ENCODE measurements at regions not wholly inside any gene's neighbourhood (a gene's known extent, or its start where the extent isn't known, plus 50 kb on each side); places are given as distances from the start of the nearest gene placed in this dataset.

DNA sequence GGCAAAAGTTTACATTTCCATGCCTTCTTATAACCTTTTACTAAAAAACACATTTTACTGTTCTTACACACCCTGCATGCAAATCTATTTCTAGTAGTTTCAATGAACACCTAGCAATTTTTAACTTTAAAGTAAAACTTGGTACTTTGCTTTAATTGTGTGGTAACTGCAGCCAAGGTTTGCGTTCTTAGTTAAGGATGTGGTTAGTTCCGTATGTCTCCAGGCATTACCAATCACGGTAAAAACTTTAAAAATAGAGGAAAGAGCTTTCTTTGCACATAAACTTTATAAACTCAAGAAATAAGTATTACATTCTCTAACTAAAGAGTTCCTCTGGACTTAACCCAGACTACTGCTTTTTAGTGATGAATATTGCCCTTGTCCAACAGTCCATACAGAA, 795.2 kb downstream of the SLC16A7 start:
- TF ChIP-seq, protein P1, sequence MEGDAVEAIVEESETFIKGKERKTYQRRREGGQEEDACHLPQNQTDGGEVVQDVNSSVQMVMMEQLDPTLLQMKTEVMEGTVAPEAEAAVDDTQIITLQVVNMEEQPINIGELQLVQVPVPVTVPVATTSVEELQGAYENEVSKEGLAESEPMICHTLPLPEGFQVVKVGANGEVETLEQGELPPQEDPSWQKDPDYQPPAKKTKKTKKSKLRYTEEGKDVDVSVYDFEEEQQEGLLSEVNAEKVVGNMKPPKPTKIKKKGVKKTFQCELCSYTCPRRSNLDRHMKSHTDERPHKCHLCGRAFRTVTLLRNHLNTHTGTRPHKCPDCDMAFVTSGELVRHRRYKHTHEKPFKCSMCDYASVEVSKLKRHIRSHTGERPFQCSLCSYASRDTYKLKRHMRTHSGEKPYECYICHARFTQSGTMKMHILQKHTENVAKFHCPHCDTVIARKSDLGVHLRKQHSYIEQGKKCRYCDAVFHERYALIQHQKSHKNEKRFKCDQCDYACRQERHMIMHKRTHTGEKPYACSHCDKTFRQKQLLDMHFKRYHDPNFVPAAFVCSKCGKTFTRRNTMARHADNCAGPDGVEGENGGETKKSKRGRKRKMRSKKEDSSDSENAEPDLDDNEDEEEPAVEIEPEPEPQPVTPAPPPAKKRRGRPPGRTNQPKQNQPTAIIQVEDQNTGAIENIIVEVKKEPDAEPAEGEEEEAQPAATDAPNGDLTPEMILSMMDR (IDR thresholded peaks at IDR 0.05; ENCODE audit: extremely low read depth, missing control alignments) = no peak
- no peak for DNase-seq (ENCODE audit: low spot score)

DNA sequence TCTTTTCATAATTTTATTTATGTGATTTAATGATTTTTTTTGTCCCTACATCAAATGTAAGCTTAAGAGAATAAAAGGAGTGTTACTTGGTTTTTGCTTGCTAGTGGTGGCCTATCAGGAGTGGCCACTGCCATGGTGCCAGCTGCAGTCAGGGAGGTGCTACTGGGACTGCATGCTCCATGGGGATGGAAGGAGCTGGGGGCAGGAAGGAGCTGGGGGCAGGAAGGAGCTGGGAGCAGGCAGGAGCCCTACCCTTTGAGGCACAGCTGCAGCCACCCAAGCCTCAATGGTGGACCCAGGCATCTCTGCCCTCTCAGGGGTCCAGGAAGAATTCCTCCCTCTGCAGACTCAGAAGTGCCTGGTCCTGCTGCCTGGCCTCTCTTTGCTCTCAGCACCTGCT, 796.0 kb downstream of the SLC16A7 start:
- no peak for DNase-seq (ENCODE audit: low spot score)
- TF ChIP-seq, protein P1 (IDR thresholded peaks at IDR 0.05; ENCODE audit: extremely low read depth, missing control alignments) = no peak

DNA sequence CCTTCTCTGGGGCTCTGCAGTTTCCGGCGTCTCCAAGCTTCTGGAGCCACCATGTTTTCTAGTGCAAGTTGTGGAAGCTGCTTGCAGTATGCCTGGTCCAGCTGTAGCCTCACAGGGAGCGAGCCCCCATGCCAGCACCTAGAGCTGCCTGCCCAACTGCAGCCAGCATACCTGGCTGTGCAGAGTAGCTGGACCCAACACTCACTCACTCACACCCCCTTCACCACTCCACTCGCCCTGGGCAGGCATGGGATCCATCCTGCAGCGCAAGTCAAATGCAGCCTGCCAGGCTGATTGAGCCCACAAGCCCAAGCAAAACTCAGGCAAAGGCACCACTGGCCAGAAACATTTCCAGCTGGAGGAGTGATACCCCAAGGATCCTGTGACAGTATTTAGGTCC, 797.3 kb downstream of the SLC16A7 start:
- no peak for DNase-seq (ENCODE audit: low spot score)
- TF ChIP-seq, protein P1 (IDR thresholded peaks at IDR 0.05; ENCODE audit: extremely low read depth, missing control alignments) = no peak

DNA sequence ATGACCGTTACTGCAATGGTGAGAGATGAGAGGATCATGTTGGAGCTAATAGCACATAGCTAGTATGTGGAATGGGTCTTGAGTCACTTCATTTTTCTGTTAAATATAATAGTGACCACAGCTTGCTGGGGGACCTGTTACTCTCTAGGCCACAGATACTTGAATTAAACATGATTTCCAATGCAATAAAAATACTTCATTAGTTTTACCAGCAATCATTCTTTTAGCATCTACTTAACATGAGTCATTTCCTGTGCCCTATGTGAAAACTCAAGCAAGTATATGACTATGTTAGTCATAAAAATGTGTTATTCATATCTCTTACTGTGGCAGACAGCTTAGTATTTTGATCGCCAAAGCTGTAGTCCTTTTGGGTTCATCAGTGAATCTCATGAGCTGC, 798.8 kb downstream of the SLC16A7 start:
- no peak for DNase-seq (ENCODE audit: low spot score)

DNA sequence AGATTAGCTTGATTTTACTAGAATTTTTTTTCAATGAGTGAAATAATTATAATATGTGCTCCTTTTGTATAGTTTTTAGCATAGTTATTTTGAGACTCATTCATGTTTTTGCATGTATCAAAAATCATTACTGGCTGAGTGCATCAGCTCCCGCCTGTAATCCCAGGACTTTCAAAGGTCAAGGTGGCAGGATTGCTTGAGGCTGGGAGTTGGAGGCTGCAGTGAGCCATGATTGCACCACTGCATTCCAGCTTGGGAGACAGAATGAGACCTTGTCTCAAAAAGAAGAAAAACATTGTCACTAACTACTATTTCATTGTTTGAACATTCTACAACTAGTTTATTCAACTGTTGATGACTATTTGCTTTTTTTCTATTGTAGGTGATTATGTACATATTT, 802.7 kb downstream of the SLC16A7 start:
- TF ChIP-seq, protein P1 (IDR thresholded peaks at IDR 0.05; ENCODE audit: extremely low read depth, missing control alignments) = no peak
- DNase-seq (ENCODE audit: low spot score) = no peak

More for the DNA sequence above, 798.8 kb downstream of the SLC16A7 start:
- TF ChIP-seq, protein P1 (IDR thresholded peaks at IDR 0.05; ENCODE audit: extremely low read depth, missing control alignments) = no peak

DNA sequence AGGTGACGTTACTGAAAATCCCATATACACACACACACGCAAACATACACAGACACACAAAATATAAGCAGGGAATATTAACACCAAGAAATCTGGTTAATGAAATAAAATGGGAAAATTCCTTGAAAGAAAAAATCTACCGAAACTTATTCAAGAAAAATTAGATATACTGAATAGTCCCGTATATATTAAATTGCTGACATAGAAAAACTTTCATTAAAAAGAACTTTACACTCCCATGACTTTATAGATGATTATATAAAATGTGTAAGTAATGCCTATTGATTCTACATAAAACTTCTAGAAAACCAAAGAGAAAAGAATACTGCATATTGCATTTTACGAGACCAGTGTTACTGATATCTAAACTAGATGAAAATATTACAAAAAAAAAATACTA, 803.2 kb downstream of the SLC16A7 start:
- TF ChIP-seq, protein P1 (IDR thresholded peaks at IDR 0.05; ENCODE audit: extremely low read depth, missing control alignments) = no peak
- DNase-seq (ENCODE audit: low spot score) = no peak

DNA sequence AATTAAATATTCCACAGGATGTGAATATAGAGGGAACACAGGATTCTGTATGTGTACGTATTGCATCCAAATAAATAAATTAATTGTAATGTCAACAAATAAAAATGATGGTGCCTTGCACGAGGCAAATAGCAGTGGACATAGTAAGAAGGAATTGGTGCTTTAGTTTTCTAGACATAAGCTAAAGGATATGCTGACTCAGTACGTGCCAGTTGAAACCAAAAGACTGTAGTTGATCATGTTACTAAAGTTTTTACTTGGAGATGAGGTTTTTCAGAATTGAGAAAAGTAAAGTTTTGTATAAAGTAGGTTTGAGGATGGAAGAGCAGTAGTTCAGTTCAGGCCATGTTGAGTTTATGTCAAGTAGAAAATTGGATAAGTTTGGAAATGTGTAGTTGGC, 807.2 kb downstream of the SLC16A7 start:
- TF ChIP-seq, protein P1 (IDR thresholded peaks at IDR 0.05; ENCODE audit: extremely low read depth, missing control alignments) = no peak
- no peak for DNase-seq (ENCODE audit: low spot score)

All from GM20000 (cell line).